CD4-positive, alpha-beta T cell treated with Interleukin-4 for 4 hours (primary cell): ENCODE measurements at regions not wholly inside any gene's neighbourhood (a gene's known extent, or its start where the extent isn't known, plus 50 kb on each side); places are given as distances from the start of the nearest gene placed in this dataset.

Experiments
- DNase-seq: peaks from one replicate; pipeline ENCODE4 v3.0.0-alpha.2; 2020

DNA sequence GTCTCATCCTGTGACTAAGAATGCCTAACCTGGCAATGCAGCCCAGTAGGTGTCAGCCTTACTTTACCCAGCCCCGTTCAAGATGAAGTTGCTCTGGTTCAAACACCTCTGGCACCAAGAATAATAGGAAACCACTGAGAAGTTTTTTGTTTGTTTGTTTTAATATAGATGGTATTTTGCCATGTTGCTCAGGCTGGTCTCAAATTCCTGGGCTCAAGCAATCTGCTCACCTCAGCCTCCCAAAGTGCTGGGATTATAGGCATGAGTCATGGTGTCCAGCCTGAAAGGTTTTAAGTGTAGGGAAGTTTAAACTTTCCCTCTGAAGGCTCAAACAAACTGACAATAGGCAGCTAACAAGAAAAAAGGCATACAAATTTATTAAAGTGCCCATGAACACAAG, 51.2 kb upstream of the ABCC4 start:
- DNase-seq = no peak

DNA sequence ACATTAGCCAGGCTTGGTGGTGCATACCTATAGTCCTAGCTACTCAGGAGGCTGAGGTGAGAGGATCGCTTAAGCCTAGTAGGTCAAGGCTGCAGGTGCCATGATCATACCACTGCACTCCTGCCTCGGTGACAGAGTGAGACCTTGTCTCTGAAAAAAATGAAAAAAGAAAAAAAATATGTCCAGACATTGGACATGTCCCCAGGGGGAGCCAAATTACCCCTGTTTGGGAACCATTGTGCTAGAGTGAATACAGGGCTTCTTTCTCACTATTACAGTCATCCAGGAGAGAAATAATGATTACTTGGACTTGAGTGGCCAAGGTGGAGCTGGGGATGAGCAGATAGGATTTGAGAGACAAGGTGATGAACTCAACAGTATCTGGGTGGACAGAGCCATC, 52.9 kb upstream of the ABCC4 start:
- DNase-seq = no peak

DNA sequence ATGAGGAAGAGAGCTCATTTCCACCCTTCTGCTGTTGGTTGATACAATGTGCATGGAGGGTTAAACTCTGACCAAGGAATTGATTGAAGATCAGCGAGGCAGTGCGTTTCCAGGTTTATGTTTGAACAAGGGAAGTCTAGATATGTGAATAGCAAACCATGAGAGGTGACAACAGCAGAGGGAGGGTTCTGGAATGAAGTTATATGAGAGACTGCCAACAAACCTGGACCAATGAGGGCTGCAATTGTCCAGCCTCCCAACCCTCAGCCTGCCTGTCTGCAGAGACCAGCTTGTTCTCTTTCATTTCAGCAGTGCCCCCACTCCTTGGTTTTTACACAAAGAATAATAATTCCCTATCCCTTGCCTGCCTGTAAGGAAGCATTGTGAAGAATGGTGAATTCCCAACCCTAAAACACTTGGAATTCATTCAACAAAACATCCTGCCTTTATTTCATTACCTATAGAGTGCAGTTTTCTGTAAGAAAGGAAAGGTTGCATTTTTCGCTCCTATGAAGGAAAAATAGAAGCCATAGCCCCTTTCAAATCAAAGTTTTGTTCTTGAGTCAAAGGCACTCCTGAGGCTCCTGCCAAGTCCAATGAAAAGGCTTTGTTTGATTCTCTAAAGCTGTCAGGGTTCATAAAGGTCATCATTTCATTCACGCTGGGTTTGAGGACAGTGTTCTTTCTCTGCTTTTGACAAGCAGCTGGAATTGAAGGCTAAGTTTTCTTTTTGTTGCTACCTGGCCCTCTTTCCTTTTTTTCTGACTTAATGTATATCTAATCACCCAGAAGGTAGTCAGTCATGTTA, 53.6 kb upstream of the ABCC4 start:
- DNase-seq = no peak

DNA sequence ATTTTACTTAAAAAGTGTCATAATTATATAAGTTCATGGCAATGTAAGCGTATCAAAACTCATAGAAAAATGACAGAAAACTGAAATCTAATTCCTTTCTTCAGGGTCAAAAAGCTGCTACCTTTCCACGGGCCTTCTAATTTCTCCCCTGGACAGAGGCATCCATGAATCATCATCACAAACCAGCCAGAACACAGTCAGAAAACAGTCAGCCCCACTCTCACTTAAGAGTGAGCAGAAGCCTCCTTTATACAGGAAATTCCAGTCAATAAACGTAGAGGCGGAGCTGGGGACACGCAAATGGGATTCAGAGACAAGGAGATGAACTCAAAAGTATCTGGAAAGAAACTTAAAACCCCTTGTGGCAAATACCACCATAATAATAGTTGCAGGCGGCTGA, 54.2 kb upstream of the ABCC4 start:
- no peak for DNase-seq

DNA sequence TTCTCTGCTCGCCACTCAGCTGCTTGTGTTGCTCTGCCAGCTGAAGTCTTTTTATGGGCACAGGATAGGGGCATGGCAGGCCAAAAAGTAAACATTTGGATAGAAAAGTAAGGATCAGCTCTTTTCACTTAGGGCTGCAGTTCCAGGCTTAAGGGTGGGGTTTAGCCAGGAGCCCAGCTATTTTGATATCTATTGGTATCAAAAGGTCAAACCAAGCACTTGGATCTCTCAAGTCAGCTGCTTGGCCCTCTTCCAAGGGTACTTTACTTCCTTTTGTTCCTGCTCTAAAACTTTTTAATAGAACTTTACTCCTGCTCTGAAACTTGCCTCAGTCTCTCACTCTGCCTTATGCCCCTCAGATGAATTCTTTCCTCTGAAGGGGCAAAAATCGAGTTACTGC, 55.7 kb upstream of the ABCC4 start:
- no peak for DNase-seq

DNA sequence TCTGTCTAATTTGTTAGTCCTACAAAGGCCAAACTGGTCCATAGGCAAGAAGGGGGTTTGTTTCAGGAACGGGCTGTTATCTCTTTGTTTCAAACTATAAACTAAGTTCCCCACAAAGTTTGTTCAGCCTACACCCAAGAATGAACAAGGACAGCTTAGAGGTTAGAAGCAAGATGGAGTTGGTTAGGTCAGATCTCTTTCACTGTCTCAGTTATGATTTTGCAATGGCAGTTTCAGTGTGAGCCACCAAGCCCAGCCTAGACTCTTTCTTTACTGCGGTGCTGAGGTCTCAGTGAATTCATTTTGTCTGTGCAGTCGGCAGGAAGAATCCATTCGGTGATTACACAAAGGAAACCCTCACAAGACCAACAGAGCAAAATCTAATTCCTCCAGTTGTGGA, 56.6 kb upstream of the ABCC4 start:
- no peak for DNase-seq

DNA sequence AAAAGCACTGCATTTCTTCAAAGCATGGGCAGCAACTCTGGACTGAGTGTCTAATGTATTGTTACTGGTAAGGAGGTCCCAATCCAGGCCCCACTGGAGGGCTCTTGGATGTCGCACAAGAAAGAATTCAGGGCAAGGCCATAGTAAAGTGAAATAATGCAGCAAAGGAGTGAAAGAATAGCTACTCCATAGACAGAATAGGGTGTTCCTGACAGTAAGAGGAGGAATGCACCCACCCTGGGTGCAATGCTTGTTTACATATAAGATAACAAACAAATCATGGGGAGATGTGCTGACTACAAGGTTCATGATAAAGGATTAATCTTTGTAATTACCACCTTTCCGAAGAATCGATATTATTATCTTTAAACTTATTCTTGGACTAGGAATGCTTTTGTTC, 58.8 kb upstream of the ABCC4 start:
- no peak for DNase-seq

DNA sequence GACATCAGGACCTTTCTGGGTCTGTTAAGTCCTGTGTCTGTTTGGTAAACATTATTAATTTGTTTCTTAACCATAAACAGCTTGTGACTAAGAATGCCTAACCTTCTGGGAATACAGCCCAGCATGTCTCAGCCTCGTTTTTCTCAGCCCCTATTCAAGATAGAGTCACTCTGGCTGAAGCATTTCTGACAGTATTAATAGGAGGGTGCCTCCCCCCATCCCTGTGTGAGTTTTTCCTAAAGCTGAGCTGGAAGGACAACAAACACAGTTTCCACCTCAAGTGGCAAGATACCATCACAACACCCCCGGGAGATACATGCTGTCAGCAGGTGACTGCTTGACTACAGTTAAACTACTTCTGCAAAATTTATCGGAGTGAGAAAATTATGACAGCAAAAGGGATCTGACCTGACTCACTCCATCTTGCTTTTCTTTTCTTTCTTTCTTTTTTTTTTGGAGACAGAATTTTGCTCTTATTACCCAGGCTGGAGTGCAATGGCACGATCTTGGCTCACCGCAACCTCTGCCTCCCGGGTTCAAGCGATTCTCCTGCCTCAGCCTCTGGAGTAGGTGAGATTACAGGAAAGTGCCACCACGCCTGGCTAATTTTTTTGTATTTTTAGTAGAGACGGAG, 59.3 kb upstream of the ABCC4 start:
- no peak for DNase-seq

DNA sequence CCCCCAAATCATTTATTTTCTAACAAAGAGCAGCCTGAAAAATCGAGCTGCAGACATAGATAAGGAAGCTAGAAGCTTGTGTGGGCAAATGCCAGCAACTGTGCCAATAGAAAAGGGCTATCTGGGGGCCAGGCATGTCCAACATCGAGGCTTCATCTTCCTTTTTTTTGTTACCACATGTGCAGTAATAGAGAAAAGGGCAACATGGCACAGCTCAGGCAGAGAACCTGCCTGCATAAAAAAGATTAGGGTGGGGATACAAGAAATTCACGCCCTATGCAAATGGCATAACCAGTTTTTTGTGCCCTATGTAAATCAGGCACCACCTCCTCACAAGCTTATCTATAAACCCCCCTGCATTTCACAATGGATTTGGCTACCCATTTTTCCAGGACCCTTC, 60.4 kb upstream of the ABCC4 start:
- DNase-seq = no peak

DNA sequence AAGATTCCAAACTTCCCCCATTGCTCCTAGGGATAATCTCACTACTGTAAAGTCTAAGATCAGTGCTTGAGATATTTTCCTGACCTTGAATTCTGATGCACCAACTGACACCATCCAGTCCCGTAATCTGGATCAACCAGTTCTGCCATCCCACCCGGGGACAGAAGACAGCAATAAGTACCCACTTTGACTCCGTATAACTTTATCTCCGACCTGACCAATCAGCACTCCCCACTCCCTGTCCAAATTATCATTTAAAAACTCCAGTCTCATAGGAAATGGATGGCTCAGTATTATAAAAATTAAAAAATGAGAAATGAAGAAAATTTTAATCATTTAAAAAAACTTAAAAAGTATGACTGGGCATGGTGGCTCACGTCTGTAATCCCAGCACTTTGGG, 61.4 kb upstream of the ABCC4 start:
- DNase-seq = no peak

DNA sequence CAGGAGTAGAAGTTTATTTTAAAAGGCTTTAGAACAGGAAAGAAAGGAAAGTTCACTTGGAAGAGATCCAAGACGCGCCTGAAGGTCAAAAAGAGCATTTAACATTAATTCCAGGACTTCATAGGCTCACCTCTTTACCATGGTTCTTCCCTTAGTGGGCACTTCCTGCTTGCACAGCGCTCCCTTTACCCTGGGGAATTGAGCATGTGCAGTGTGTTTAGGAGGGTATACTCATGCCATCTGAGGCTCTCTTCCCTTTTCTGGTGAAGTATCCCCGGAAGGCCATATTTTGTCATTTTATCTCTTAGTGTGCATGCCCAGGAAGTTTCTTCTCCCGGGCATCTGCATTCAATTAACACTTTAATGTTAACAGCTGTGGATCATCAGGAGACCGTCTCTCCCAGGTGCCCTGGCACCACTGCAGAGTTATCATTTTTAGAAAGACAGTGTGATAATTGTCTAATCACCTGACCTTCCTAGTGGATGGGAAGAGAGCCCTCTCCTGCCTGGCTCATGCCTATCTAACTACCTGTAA, 66.1 kb upstream of the ABCC4 start:
- DNase-seq = no peak

DNA sequence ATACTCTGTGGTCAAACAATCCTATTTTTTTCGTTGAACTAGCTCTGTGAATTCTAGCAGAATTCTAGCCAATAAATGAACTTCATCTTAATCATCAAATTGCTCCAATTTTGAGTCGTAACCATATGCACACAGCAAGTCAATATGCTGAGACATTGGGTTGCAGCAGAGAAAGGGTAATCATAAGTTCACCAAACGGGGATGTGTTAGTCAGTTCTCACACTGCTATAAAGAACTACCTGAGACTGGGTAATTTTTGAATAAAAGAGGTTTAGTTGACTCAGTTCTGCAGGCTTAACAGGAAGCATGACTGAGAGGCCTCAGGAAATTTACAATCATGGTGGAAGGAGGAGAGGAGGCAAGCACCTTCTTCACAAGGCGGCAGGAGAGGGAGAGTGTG, 67.7 kb upstream of the ABCC4 start:
- DNase-seq = no peak

DNA sequence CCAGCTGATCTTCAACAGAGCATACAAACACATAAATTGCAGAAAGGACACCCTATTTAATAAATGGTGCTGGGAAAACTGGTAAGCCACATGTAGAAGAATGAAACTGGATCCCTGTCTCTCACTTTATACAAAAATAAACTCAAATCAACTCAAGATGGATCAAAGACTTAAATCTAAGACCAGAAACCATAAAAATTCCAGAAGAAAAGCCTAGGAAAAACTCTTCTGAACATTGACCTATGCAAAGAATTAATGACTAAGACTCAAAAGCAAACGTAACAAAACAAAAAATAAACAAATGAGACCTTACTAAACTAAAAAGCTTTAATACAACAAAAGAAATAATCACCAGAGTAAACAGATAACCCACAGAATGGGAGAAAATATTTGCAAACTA, 74.5 kb upstream of the ABCC4 start:
- DNase-seq = no peak

DNA sequence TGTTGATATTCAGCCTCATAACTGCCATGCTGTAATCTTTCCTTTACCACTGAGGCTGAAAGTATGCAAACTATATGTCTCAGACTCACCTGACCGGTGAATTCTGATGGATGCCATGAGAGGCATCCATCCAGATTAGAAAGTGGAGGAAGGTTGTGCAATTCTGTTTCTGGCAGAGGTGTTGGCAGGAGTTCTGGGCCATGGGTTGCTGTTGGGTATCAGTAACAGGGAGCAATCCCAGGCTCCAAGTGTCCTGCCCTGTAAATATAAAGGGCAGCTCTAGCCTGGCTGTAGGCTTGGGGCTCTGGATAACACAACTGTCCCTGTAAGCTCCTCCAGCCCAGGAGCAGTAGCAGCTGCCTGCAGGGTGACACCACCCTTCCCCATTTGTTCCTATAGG, 77.4 kb upstream of the ABCC4 start:
- no peak for DNase-seq

DNA sequence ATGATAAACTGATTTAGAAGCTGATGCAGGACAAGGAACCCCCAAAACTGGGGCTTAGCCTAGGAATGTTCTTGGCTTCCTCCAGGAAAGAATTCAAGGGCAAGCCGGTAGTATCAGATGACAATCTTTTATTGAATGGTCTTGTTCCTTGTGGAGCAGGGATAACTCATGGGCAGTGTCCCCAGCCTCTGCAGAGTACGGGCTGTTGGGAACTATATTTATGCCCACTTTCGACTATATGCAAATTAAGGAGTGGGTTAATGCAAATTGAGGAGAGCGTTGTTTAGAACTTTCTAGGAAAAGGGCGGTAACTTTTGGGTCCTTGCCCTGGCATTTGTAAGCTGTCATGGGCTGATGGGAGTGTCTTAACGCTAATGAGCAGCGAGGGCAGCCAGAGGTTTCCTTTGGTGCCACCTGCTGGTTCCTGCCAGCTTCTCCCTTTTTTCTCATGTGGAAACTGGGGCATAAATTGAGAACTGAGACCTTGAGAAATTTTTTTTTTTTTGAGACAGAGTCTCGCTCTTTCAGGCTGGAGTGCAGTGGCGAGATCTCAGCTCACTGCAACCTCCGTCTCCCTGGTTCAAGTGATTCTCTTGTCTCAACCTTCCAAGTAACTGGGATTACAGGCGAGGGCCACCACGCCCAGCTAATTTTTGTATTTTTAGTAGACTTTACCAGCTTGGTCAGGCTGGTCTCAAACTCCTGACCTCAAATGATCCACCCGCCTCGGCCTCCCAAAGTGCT, 79.4 kb upstream of the ABCC4 start:
- peak; percentile 67 for DNase-seq

DNA sequence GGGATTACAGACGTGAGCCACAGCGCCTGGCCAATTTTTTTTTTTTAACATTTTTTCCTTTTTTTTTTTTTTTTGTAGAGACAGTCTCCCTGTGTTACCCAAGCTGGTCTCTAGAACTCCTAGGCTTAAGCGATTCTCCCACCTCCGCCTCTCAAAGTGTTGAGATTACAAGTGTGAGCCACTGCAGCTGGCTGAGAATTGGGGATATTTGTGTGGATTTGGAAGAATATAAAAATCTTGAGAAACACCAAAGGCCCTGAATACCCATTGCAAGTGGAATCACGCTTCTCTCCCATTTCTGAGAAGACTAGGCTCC, 79.9 kb upstream of the ABCC4 start:
- no peak for DNase-seq

DNA sequence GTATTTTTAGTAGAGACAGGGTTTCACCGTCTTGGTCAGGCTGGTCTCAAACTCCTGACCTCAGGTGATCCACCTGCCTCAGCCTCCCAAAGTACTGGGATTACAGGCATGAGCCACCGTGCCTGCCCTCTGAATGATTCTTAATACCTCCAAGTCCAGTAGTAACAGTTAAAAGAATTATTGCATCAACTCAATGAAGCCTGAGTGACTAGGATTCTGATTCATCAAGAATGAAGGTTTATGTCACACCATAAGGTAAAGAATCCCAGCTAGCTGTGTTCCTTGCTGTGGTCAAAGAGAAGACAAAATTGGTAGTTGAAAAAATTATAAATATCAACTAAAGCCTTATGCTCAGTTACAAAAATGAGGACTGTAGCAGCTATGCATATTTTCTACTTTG, 81.2 kb upstream of the ABCC4 start:
- no peak for DNase-seq

DNA sequence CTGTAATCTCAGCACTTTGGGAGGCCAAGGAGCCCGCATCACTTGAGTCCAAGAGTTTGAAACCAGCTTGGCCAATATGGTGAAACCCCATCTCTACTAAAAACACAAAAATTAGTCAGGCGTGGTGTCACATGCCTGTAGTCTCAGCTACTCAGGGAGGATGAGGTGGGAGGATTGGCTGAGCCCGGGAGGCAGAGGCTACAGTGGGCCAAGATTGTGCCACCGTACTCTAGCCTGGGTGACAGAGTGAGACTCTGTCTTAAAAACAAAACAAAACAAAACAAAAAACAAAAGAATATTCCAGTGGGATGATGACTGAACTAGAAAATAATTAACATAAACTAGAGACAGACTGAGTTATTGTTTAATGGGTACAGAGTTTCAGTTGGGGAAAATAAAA, 81.7 kb upstream of the ABCC4 start:
- no peak for DNase-seq

DNA sequence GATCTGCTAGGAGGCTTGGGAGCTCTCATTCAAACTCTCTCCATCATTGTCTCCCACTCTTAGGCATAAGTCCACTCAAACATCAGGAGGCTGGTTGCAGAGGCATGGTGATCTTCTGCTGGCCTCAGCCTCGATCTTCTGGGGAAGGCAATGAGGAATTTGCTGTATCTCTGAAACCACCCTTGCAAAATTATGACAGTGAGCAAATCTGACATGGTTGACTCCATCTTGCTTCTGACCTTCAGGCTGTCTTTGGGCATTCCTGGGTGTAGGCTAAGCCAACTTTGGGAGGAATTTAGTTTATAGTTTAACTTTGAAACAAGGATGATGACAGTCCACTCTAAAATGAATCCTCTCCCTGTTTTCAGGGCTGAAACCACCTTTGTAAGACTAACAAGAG, 84.1 kb upstream of the ABCC4 start:
- no peak for DNase-seq

DNA sequence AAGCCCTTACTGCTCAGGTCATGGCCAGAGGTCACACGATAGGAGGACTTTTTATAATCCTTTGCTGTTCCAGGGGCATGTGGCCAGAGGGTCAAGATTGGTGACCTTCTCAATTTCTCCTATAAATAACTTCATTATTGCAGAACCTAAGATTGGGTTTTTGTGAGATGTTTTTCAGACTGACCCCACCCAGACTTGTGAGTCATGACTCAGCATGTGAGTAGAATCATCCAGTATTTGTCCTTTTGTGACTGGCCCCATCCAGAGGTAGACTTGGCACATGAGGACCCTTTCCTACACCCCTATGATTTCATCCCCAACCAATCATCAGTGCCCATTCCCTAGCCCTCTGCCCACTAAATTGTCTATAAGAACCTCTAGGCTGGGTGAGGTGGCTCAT, 84.5 kb upstream of the ABCC4 start:
- DNase-seq = no peak

DNA sequence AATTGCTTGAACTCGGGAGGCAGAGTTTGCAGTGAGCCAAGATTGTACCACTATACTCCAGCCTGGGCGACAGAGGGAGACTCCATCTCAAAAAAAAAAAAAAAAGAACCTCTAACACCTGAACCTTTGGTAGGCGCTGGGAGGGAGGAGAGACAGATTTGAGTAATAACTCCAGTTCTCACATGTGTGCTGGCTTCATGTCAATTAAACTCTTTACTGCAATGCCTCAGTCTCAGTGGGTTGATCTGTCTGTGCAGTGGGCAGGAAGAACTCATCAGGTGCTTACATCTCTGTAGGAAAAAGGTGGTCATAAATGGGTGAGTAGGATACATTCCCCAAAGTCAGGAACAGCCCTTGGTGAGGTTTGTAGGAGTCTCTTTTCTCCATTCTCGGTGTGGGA, 85.1 kb upstream of the ABCC4 start:
- no peak for DNase-seq

DNA sequence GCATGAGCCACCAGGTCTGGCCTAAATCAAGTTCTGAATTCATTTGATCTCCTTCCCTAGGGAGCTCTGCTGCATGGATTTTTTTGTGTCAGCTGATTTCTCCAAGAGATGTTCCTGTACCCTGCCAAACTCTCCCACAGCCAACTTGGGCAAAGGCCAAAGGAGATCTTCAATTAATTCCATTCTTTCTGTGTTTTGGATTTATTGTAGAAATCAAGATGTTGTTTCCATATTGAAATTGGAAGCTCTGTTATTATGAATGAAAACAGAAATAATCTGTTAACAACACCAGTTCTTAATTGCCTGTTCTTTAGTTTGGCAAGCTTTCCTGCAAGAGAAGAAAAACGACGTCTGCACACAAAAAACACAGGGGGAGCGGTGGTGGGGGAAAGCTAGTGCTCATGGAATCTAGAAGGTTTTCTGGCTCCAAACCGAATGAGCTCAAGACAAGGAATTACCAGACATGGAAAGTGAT, 86.5 kb upstream of the ABCC4 start:
- DNase-seq = no peak

DNA sequence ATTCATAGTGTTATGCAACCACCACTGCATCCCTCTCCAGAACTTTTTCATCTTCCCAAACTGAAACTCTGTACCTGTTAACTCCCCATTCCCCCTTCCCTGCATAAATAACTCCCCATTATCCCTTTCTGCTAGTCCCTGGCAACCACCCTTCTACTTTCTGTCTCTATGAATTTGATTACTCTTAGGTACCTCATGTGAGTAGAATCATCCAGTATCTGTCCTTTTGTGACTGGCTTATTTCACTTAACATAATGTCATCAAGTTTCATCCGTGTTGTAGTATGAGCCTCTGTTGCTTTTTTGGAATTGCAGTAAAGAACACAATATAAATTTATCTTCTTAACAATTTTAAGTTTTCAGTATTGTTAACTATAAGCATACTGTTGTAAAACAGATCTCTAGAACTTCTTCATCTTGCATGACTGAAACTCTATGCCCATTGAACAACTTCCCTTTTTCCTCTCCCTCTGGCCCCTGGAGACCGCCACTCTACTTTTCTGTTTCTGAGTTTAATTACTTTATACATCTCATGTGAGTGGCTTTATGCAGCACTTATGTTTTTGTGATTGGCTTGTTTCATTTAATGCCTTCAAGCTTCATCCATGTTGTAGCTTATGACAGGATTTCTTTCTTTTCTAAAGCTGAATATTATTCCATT, 87.3 kb upstream of the ABCC4 start:
- DNase-seq = no peak

DNA sequence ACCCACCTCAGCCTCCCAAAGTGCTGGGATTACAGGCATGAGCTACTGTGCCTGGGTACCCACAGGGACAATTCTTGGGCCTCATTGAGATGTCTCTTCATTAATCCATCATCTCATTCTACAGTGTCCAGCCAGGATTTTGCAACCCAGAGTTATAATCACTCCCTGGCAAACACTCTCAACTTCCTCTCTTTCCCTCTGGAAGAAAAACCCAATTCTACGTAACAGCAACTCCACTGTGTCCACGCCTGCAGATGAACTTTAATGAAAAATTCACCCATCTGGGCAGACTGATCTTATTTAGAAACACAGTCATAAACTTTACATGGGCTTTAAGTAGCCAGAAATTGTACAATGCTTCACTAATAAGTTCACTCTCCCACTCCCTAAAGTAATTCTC, 90.1 kb upstream of the ABCC4 start:
- DNase-seq = no peak
